22Rv1 (cell line): ENCODE measurements at regions not wholly inside any gene's neighbourhood (a gene's known extent, or its start where the extent isn't known, plus 50 kb on each side); places are given as distances from the start of the nearest gene placed in this dataset.

ENCODE experiments used
- CTCF ChIP-seq: fragments of 450-650 bp; IDR thresholded peaks from 2 replicates; pipeline ENCODE4 v1.5.1; 2017; ENCODE audit warnings: mild to moderate bottlenecking
- ZFX ChIP-seq: fragments of 450-650 bp; IDR thresholded peaks from 2 replicates; pipeline ENCODE4 v1.6.1; 2017; ENCODE audit warnings: antibody characterized with exemption, borderline replicate concordance

- TF ChIP-seq CTCF (no peak), ZFX (no peak)
Measured at GRCh38 chr3:67864587-67865183, 210.3 kb upstream of the SUCLG2 start.
